WI38 (cell line): ENCODE measurements at regions not wholly inside any gene's neighbourhood (a gene's known extent, or its start where the extent isn't known, plus 50 kb on each side); places are given as distances from the start of the nearest gene placed in this dataset.

ENCODE experiments used
- H3K4me3 ChIP-seq: 2 replicates; pipeline ENCODE4 v1.5.1; 2011; ENCODE audit warnings: low read depth, mild to moderate bottlenecking, control low read depth, low read length
- TF ChIP-seq, protein P1 (sequence below): IDR thresholded peaks from 2 replicates; pipeline ENCODE4 v1.5.1; 2012; ENCODE audit warnings: low read depth, mild to moderate bottlenecking, control low read depth, low read length

DNA sequence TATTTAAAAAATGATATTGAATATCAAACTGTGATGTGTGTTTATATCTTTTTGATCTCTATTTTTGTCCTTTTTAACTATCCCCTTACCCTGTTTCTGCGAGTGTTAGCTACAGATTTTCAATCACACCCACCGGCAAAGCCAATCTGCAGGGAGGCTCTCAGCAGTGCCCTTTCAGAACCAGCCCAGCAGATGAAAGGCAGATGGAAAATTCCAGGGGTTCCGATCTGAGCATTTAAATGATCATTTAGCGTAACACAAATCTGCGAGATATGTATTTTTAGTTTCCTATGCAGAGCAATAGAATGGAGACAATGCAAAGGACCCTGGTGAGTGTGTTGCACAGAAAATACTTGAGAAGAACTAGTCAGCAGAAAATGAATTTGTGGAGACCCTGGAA, 2170.5 kb upstream of the PIK3C3 start:
- no peak overlapping the region for H3K4me3 ChIP-seq
- TF ChIP-seq, protein P1, sequence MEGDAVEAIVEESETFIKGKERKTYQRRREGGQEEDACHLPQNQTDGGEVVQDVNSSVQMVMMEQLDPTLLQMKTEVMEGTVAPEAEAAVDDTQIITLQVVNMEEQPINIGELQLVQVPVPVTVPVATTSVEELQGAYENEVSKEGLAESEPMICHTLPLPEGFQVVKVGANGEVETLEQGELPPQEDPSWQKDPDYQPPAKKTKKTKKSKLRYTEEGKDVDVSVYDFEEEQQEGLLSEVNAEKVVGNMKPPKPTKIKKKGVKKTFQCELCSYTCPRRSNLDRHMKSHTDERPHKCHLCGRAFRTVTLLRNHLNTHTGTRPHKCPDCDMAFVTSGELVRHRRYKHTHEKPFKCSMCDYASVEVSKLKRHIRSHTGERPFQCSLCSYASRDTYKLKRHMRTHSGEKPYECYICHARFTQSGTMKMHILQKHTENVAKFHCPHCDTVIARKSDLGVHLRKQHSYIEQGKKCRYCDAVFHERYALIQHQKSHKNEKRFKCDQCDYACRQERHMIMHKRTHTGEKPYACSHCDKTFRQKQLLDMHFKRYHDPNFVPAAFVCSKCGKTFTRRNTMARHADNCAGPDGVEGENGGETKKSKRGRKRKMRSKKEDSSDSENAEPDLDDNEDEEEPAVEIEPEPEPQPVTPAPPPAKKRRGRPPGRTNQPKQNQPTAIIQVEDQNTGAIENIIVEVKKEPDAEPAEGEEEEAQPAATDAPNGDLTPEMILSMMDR, result no peak

DNA sequence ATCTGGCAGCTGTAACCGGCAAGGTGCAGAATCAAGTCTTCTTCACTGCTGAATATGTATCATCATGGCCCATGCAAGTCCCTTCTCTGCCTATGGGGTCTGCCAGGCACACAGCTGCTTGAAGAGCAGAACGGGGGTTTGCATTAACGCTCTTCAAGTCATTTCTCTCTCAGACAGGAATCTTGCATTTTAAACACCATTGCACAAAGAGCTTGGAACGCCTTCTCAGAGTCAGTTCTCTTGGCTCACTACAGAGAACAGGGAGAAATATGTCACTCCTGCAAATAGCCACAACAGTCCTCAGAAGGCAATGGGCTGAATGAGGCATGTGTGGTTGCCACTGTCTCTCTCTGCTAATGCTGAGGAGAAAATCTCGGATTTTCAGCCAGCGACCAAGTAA, 2173.5 kb upstream of the PIK3C3 start:
- TF ChIP-seq, protein P1, result no peak
- no peak overlapping the region for H3K4me3 ChIP-seq

DNA sequence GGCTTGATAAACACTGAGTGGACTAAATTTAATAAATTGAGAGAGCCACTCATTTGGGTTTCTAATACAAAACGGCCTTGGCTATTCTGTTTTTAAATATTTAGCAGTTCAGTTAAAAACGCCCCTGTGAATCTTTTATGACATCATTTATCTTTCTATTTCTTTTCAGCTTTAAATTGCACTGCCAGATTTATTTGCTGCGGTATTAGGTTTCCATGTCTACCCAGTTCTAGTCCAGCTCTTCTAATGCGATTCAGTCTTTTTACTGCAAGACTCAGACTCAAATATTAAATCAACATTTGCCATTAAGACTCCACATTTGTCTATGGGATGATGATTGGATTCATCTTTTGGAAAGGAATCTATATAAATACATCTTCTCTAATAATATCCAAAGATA, 2174.3 kb upstream of the PIK3C3 start:
- TF ChIP-seq, protein P1, result no peak
- no peak overlapping the region for H3K4me3 ChIP-seq

DNA sequence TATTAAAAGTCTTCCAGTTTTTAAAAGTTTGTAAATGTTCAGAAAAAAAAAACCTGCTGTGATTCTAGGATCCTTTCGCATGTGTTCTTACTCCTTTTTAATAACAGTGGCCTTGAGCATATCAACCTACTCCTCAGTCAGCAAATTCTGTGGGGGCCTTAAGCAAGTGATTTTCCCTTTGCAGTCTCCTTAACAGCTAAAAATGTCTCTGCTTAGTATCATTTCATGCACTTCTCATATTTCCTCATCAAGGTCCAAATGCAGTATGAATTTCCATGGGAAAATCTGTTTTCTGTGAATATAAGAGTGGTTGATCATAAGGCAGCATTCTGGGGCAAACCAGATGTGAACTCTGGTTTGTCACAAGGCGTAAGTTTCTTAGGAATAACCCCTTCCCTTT, 2175.1 kb upstream of the PIK3C3 start:
- TF ChIP-seq, protein P1, result no peak
- no peak overlapping the region for H3K4me3 ChIP-seq

DNA sequence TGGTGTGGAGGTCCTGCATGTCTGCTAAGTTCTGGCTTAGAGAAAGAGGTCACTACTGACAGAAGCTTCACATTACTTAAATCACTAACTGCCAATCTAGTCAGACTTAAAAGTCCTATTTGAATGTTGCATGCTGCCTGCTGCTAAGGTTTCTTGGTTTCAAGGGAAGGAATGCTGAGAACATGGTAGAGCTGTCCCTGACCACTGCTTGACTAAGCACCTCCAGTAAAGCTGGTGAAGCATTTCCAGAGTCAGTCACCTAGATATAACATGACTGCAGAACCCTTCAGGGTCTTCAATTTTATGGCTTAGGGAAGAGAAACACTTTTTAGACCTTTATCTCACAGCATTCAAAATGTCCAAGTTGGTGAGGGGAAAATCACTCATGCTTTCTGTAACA, 2178.3 kb upstream of the PIK3C3 start:
- TF ChIP-seq, protein P1, result no peak
- no peak overlapping the region for H3K4me3 ChIP-seq

DNA sequence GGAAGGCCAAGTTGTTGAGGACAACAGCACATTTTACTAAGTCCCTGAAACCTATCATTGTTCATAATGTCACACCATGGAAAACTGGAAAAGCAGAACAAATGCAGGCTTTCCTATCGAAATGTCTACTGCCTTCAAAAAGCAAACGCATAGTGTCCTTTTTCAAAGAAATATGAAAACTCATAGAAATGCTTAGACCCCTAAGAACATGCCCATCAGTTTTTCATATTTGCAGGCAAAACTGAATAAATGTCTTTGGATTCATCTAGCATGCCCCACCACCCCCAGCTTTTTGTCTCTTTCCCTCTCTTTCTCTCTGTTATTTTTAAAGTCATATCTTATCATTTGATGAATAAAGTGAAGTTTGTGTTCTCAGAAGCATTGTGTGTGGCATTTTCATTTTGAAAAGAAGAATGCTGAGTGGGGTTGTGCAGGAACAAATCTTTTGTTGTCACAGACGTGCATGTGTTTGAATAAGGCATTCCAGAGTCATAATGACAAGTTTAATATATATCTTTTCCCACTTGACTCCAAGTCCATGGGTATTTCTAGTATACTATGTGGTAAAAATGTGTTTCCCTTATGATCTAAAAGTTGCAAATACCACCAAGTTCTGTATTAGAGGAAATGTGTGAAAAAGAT, 2180.0 kb upstream of the PIK3C3 start:
- H3K4me3 ChIP-seq, result no peak overlapping the region
- TF ChIP-seq, protein P1, result no peak

DNA sequence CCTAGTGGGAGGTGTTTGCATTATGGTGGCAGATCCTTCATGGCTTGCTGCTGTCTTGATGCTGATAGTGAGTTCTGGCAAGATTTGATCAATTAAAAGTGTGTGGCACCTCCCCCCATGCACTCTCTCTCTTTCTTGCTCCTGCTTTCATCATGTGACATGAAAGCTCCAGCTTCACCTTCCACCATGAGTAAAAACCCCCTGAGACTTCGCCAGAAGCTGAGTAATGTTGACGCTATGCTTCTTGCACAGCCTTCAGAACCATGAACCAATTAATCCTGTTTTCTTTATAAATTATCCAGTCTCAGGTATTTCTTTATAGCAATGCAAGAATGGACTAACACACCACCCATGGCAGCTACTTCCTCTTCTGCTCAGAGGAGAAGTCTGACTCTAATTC, 2181.4 kb upstream of the PIK3C3 start:
- no peak overlapping the region for H3K4me3 ChIP-seq
- TF ChIP-seq, protein P1, result no peak
